ENCODE measurements at regions not wholly inside any gene's neighbourhood (a gene's known extent, or its start where the extent isn't known, plus 50 kb on each side); places are given as distances from the start of the nearest gene placed in this dataset.

GRCh38 chr7:9621927-9622326 is 1188.5 kb downstream of the NXPH1 start:
- no peak for TF ChIP-seq CTCF (conservative IDR thresholded peaks at IDR 0.05)
- no peak for TF ChIP-seq EZH2 (IDR thresholded peaks at IDR 0.05; ENCODE audit: low read depth)
- DNase-seq = no peak
- Histone ChIP-seq H3K27ac (no peak overlapping the region), H3F3A (ENCODE audit: insufficient read depth, low read depth) (no peaks in the 10 kb centered on the region), H3K4me1 (replicated peaks; ENCODE audit: insufficient read depth) (no peaks in the 10 kb centered on the region), H3K9me3 (ENCODE audit: insufficient read depth, low read depth) (no peaks in the 10 kb centered on the region), H3K36me3 (ENCODE audit: low read depth) (no peaks in the 10 kb centered on the region), H4K20me1 (ENCODE audit: insufficient read depth) (no peaks in the 10 kb centered on the region; the same call in 1 of the 2 replicates), H3K9me2 (ENCODE audit: insufficient read depth) (no peaks in the 10 kb centered on the region), H3K79me2 (ENCODE audit: low read depth) (no peaks in the 10 kb centered on the region), H3K4me2 (no peak overlapping the region), H2AFZ (no peak overlapping the region), H3K4me3 (no peak overlapping the region), H3K27me3 (ENCODE audit: insufficient read depth, low read depth) (no peaks in the 10 kb centered on the region)
- CTCF ChIA-PET = no interaction called here
- no TSS peak for BruUV-seq (replicated peaks)
- intact Hi-C loops (cut with micrococcal nuclease; ENCODE audit: unreplicated experiment) = no loop called here
- POLR2A ChIA-PET (ENCODE audit: unreplicated experiment) = no interaction called here

- CTCF ChIA-PET = no interaction called here
- Histone ChIP-seq H3K36me3 (ENCODE audit: low read depth) (no peaks in the 10 kb centered on the region), H3K4me3 (no peak overlapping the region), H3K79me2 (ENCODE audit: low read depth) (no peaks in the 10 kb centered on the region), H3F3A (ENCODE audit: insufficient read depth, low read depth) (no peaks in the 10 kb centered on the region), H3K4me2 (no peak overlapping the region), H4K20me1 (ENCODE audit: insufficient read depth) (no peaks in the 10 kb centered on the region), H3K9me3 (ENCODE audit: insufficient read depth, low read depth) (no peaks in the 10 kb centered on the region), H3K9me2 (ENCODE audit: insufficient read depth) (no peaks in the 10 kb centered on the region), H2AFZ (no peak overlapping the region), H3K27ac (no peak overlapping the region), H3K27me3 (ENCODE audit: insufficient read depth, low read depth) (no peaks in the 10 kb centered on the region), H3K4me1 (replicated peaks; ENCODE audit: insufficient read depth) (no peaks in the 10 kb centered on the region)
- POLR2A ChIA-PET (ENCODE audit: unreplicated experiment) = no interaction called here
- no peak for TF ChIP-seq EZH2 (IDR thresholded peaks at IDR 0.05; ENCODE audit: low read depth)
- no peak for TF ChIP-seq CTCF (conservative IDR thresholded peaks at IDR 0.05)
- DNase-seq = no peak
- no TSS peak for BruUV-seq (replicated peaks)
- intact Hi-C loops (cut with micrococcal nuclease; ENCODE audit: unreplicated experiment) = no loop called here
Observed at GRCh38 chr7:9625953-9626352, 1192.5 kb downstream of the NXPH1 start.

GRCh38 chr7:9645756-9646155 is 1212.3 kb downstream of the NXPH1 start:
- Histone ChIP-seq H3K27ac (no peak overlapping the region), H2AFZ (no peak overlapping the region), H3F3A (ENCODE audit: insufficient read depth, low read depth) (no peaks in the 10 kb centered on the region), H4K20me1 (ENCODE audit: insufficient read depth) (no peaks in the 10 kb centered on the region), H3K9me2 (ENCODE audit: insufficient read depth) (no peaks in the 10 kb centered on the region), H3K9me3 (ENCODE audit: insufficient read depth, low read depth) (no peaks in the 10 kb centered on the region), H3K79me2 (ENCODE audit: low read depth) (no peaks in the 10 kb centered on the region), H3K36me3 (ENCODE audit: low read depth) (no peaks in the 10 kb centered on the region), H3K4me2 (no peak overlapping the region), H3K4me3 (no peak overlapping the region), H3K27me3 (ENCODE audit: insufficient read depth, low read depth) (no peaks in the 10 kb centered on the region), H3K4me1 (replicated peaks; ENCODE audit: insufficient read depth) (no peaks in the 10 kb centered on the region)
- TF ChIP-seq CTCF (conservative IDR thresholded peaks at IDR 0.05) = no peak
- no peak for TF ChIP-seq EZH2 (IDR thresholded peaks at IDR 0.05; ENCODE audit: low read depth)
- intact Hi-C loops (cut with micrococcal nuclease; ENCODE audit: unreplicated experiment) = no loop called here
- no TSS peak for BruUV-seq (replicated peaks)
- POLR2A ChIA-PET (ENCODE audit: unreplicated experiment) = no interaction called here
- no peak for DNase-seq
- CTCF ChIA-PET = no interaction called here
